Colonic mucosa (tissue), 4 donors: ENCODE measurements at regions not wholly inside any gene's neighbourhood (a gene's known extent, or its start where the extent isn't known, plus 50 kb on each side); places are given as distances from the start of the nearest gene placed in this dataset.

Source experiments
- DNase-seq: peaks from one replicate; pipeline ENCODE4 v3.0.0-alpha.2; 2020
- H3K27ac ChIP-seq: fragments of 200-600 bp; one replicate; pipeline ENCODE4 v1.8.0; 2021
- H3K27me3 ChIP-seq: fragments of 200-600 bp; one replicate; pipeline ENCODE4 v1.8.0; 2021
- H3K36me3 ChIP-seq: fragments of 200-600 bp; one replicate; pipeline ENCODE4 v1.8.0; 2021
- H3K4me1 ChIP-seq: fragments of 200-600 bp; one replicate; pipeline ENCODE4 v1.8.0; 2021; ENCODE audit warnings: mild to moderate bottlenecking
- H3K4me3 ChIP-seq: fragments of 200-600 bp; one replicate; pipeline ENCODE4 v1.8.0; 2021
- H3K9ac ChIP-seq, 2 donors: one replicate each; pipeline ENCODE4 v1.7.0; 2013; ENCODE audit warnings: control low read depth in 2 of 2, low read depth in 2 of 2, low read length in 2 of 2
- H3K9me3 ChIP-seq: fragments of 200-600 bp; one replicate; pipeline ENCODE4 v1.8.0; 2021
- CTCF ChIP-seq: fragments of 200-600 bp; IDR thresholded peaks from one replicate; pipeline ENCODE4 v1.8.0; 2022; ENCODE audit warnings: antibody characterized with exemption, mild to moderate bottlenecking
- intact Hi-C: fragments of 100-400 bp; cut with DNase I; formaldehyde crosslinking; loops from one replicate; pipeline ENCODE4 v1.14.1; 2022
- donor health status: healthy.
- donor health status: DM: no; HTN: no; CAD: no.
- donor health status: DM: no; HTN: no; CAD: no.

- Histone ChIP-seq H3K36me3 (no peaks in the 10 kb centered on the region), H3K4me1 (no peaks in the 10 kb centered on the region), H3K9me3 (no peaks in the 10 kb centered on the region), H3K4me3 (no peak overlapping the region), H3K9ac (no peak overlapping the region), H3K27me3 (no peaks in the 10 kb centered on the region), H3K27ac (no peak overlapping the region)
- DNase-seq = no peak
- intact Hi-C loops = no loop called here
- TF ChIP-seq CTCF = peak; percentile 57
Measured at GRCh38 chr2:162890690-162891311, 52.2 kb upstream of the KCNH7 start.

DNA sequence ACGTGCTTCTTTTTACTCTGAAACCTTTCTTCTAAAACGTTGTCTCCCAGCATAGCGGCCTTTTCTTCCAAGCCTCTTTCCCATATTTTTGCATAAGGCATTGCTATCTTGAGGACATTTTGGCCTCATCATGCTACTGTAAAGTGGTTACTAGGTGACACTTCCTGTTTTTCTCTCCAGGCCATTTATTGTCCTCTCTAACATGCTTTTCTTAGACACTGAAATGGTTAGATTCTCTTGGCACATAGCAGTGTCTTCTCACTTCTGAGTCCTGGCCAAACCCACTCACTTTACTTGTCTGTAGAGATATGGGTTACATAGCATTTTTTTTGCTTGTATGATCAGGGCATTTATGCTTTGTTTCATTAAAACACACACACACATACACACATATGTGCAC, 50.1 kb upstream of the KCNH7 start:
- Histone ChIP-seq H3K36me3 (no peaks in the 10 kb centered on the region), H3K4me3 (no peak overlapping the region), H3K27ac (no peak overlapping the region), H3K9me3 (no peaks in the 10 kb centered on the region), H3K9ac (no peak overlapping the region), H3K27me3 (no peaks in the 10 kb centered on the region), H3K4me1 (no peaks in the 10 kb centered on the region)
- TF ChIP-seq CTCF = no peak
- intact Hi-C loops = no loop called here
- no peak for DNase-seq
